Retinal pigment epithelial cell (primary cell): ENCODE measurements at regions not wholly inside any gene's neighbourhood (a gene's known extent, or its start where the extent isn't known, plus 50 kb on each side); places are given as distances from the start of the nearest gene placed in this dataset.
"Not testable (repeated sequence)": the region's sequence is repeated elsewhere in the genome, so short reads cannot be mapped to it uniquely, and the experiment has no call there.

Experiments
- DNase-seq: peaks from one replicate; pipeline ENCODE4 v3.0.0-alpha.2; 2010; ENCODE audit warnings: low read depth
- H3K4me3 ChIP-seq: 2 replicates; pipeline ENCODE4 v1.5.1; 2011; ENCODE audit warnings: mild to moderate bottlenecking, low read length, control low read depth, moderate library complexity
- CTCF ChIP-seq: conservative IDR thresholded peaks from 2 replicates; pipeline ENCODE4 v1.5.1; 2011; ENCODE audit warnings: low read depth, low read length, control low read depth, inconsistent platforms

- no peak for DNase-seq
These were observed 518.1 kb downstream of the DCDC2C start for GRCh38 chr2:4221434-4221833.

DNA sequence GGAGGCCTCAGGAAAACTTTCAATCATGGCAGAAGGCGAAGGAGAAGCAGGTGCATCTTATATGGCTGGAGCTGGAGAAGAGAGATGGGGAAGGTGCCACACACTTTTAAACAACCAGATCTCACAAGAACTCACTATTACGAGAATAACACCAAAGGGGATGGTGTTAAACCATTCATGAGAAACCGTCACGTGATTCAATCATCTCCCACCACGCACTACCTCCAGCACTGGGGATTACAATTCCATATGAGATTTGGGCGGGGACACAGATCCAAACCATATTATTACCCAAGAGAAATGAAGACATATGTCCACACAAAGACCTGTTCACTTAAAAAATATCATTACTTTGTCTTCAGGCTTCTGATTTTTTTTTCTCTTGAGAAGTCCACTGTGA lies 518.5 kb downstream of the DCDC2C start:
- H3K4me3 ChIP-seq = no peak overlapping the region
- TF ChIP-seq CTCF = no peak
- DNase-seq = no peak

More at GRCh38 chr2:4221434-4221833, 518.1 kb downstream of the DCDC2C start:
- no peak overlapping the region for H3K4me3 ChIP-seq
- no peak for TF ChIP-seq CTCF

GRCh38 chr2:4244422-4244821 lies 541.0 kb downstream of the DCDC2C start:
- not testable (repeated sequence) for H3K4me3 ChIP-seq

GRCh38 chr2:4246364-4247131 lies 543.2 kb downstream of the DCDC2C start:
- H3K4me3 ChIP-seq = no peak overlapping the region
- no peak for DNase-seq
- TF ChIP-seq CTCF = no peak

More at GRCh38 chr2:4244422-4244821, 541.0 kb downstream of the DCDC2C start:
- DNase-seq = not testable (repeated sequence)

DNA sequence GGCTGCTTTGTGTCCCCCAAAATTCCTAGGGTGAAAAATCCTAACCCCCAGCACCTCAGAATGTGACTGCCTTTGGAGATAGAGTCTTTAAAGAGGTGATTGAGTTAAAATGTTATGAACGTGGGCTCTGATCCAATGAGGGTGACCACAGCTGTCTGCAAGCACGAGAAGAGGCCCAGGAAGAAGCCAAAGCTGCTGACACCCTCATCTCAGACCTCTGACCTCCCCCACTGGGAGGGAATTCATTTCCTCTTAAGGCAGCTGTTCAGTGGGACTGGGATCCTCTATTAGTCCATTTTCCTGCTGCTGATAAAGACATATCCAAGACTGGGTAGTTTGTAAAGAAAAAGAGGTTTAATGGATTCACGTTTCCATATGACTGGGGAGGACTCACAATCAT lies 544.4 kb downstream of the DCDC2C start:
- DNase-seq = no peak
- no peak for TF ChIP-seq CTCF
- H3K4me3 ChIP-seq = no peak overlapping the region

- TF ChIP-seq CTCF = no peak
- H3K4me3 ChIP-seq = no peak overlapping the region
- no peak for DNase-seq
These were observed 552.1 kb downstream of the DCDC2C start for GRCh38 chr2:4255491-4255890.

DNA sequence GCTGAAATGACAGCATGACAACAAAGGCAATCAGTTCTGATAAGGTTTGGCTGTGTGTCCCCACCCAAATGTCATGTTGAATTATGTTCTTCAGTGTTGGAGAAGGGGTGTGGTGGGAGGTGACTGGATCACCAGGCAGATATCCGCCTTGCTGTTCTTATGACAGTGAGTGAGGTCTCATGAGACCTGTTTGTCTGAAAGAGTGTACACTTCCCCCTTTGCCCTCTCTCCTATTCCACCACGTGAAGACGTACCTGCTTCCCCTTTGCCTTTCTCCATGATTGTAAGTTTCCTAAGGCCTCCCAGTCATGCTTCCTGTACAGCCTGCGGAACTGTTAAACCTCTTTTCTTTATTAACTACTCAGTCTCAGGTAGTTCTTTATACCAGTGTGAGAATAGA lies 553.0 kb downstream of the DCDC2C start:
- H3K4me3 ChIP-seq = no peak overlapping the region

More for the DNA sequence above, 553.0 kb downstream of the DCDC2C start:
- DNase-seq = no peak
- TF ChIP-seq CTCF = no peak
